AG09309 (cell line): ENCODE measurements at regions not wholly inside any gene's neighbourhood (a gene's known extent, or its start where the extent isn't known, plus 50 kb on each side); places are given as distances from the start of the nearest gene placed in this dataset.
A peak's percentile ranks its signal among the peaks of the same experiment; 100 is the strongest.

Experiments used
- DNase-seq: peaks from one replicate; pipeline ENCODE4 v3.0.0-alpha.2; 2010; ENCODE audit warnings: low read depth
- H3K4me3 ChIP-seq: 2 replicates; pipeline ENCODE4 v1.5.1; 2011; ENCODE audit warnings: mild to moderate bottlenecking, low read depth, low read length, moderate library complexity; ENCODE audit not compliant: control insufficient read depth
- CTCF ChIP-seq: IDR thresholded peaks from 2 replicates; pipeline ENCODE4 v1.5.1; 2011; ENCODE audit warnings: mild to moderate bottlenecking, low read depth, low read length, inconsistent platforms; ENCODE audit not compliant: insufficient read depth, control insufficient read depth; ENCODE audit errors: missing control alignments

- TF ChIP-seq CTCF, result no peak
- DNase-seq, result no peak
- H3K4me3 ChIP-seq, result no peak overlapping the region
Measured at GRCh38 chr20:59424976-59425375, 124.6 kb downstream of the EDN3 start.

DNA sequence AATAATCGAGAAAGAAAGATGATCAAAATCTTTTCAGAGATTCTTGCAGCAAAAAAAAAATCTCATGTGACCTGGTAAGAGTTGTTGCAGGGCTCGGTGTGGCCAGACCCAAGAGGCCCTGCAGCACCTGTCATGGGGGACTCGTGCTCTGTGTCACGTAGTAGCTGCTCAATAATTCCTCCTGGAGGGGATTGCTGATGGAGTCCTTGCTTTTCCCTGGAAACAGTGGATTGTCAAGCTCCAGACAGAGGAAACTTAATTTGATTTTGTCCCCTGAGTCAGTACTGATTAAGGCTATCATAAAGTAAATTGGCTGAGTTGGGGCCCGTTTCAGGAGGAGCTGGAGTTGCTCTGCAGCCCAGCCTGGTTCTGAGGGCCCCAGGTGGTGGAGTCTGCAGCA lies 125.2 kb downstream of the EDN3 start:
- DNase-seq, result no peak
- no peak overlapping the region for H3K4me3 ChIP-seq
- TF ChIP-seq CTCF, result no peak

- no peak overlapping the region for H3K4me3 ChIP-seq
- DNase-seq, result no peak
- TF ChIP-seq CTCF, result no peak
Measured at GRCh38 chr20:59428006-59428405, 127.6 kb downstream of the EDN3 start.

DNA sequence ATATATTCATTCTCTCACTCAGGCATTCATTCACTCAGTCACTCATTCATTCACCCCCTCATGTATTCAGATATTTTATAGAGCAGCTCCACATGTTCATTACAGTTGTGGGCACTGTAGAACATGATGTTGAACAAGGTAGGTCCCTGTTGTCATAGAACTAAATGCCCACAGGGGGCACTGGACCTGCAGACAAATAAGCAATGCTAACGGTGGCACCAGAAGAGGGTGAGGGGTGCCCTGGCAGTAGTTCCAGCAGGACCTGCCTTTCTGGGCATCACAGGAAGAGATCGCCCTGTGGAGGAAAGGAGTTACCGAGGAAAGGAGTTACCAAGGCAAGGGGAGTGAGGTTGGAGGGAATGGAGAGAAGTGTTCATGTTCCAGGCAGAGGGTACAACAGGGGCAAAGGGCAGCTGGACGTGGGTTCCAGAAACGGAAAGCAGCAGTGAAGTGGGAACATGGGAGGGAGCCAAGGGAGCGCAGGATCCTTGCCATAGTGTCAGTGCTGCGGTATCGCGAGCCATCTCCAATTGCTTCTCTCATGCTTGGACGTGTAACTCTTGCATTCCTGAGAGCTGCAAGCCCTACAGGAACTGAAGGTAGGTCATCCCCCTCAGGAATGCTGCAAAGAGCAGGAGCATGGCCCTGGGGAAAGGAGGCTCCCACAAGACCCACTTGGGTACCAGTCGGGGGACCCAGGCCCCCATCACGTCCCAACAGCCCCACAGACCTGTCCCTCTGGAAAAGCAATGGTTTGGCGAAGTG lies 128.2 kb downstream of the EDN3 start:
- TF ChIP-seq CTCF, result peak; percentile 28
- H3K4me3 ChIP-seq, result peak overlapping the region; percentile 30
- DNase-seq, result no peak

GRCh38 chr20:59429396-59429795 lies 129.0 kb downstream of the EDN3 start:
- peak overlapping the region; percentile 30 for H3K4me3 ChIP-seq
- no peak for TF ChIP-seq CTCF
- DNase-seq, result no peak

DNA sequence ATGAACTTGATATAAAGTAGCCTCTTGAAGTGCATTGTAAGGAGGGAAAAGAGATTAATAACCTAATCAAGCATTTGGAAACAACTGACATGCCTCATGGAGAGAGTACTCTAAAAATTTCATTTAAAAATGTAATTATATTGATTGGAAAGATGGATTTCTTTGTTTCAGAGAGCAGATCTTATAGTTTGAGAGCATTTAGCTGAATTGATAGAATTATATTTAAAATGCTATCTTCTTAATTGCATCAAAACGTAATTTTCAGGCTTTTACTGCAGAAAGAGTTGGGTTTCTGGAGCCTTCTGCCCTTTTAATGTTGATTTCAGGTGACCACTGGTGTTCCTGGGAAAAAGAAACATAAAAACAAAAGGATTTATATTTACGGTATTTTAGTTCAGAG lies 130.6 kb downstream of the EDN3 start:
- TF ChIP-seq CTCF, result no peak
- H3K4me3 ChIP-seq, result no peak overlapping the region
- no peak for DNase-seq
